GM21786 (cell line): ENCODE measurements at regions not wholly inside any gene's neighbourhood (a gene's known extent, or its start where the extent isn't known, plus 50 kb on each side); places are given as distances from the start of the nearest gene placed in this dataset.

ENCODE experiments used
- ATAC-seq: cut with Tn5 transposase; IDR thresholded peaks from one replicate; pipeline ENCODE4 v1.9.1; 2021; ENCODE audit not compliant: unreplicated experiment

- no peak for ATAC-seq
Observed at GRCh38 chr3:29227307-29227706, 53.6 kb upstream of the RBMS3 start.
